Panc1 (cell line): ENCODE measurements at regions not wholly inside any gene's neighbourhood (a gene's known extent, or its start where the extent isn't known, plus 50 kb on each side); places are given as distances from the start of the nearest gene placed in this dataset.

Experiments
- ATAC-seq: fragments of 200-7000 bp; cut with Tn5 transposase; 2 replicates; pipeline ENCODE4 v1.9.1; 2020; ENCODE audit warnings: mild to moderate bottlenecking, moderate library complexity
- BruUV-seq: library from RNA; stranded (reverse); fragments of 400-500 nt; replicated peaks from 2 replicates; lab custom pipeline; 2021; lab: Mats Ljungman, UMichigan
- CTCF ChIA-PET: fragments of 300-600 bp; sonication (Branson Sonifier 250); formaldehyde crosslinking; loops from one replicate; lab custom pipeline; 2022; ENCODE audit warnings: antibody characterized with exemption; lab: Charles Lee
- POLR2A ChIA-PET: fragments of 300-600 bp; sonication (Branson Sonifier 250); formaldehyde crosslinking; loops from one replicate; lab custom pipeline; 2022; ENCODE audit warnings: antibody characterized with exemption; lab: Charles Lee
- DNase-seq: peaks from one replicate; pipeline ENCODE4 v3.0.0-alpha.2; 2010; ENCODE audit warnings: low read depth, low spot score
- H3K27ac ChIP-seq: 2 replicates; pipeline ENCODE4 v1.5.1; 2011; ENCODE audit warnings: mild to moderate bottlenecking, low read length, inconsistent platforms
- H3K27me3 ChIP-seq: fragments of 200-500 bp; sonication (Bioruptor generic); 2 replicates; pipeline ENCODE4 v1.6.0; 2014; ENCODE audit warnings: low read length, inconsistent platforms; ENCODE audit not compliant: control insufficient read depth, insufficient read depth
- H3K36me3 ChIP-seq: fragments of 200-500 bp; sonication (Bioruptor generic); 2 replicates; pipeline ENCODE4 v1.5.1; 2014; ENCODE audit warnings: inconsistent platforms, mild to moderate bottlenecking, low read length, moderate library complexity; ENCODE audit not compliant: control insufficient read depth, insufficient read depth
- H3K4me1 ChIP-seq: 2 replicates; pipeline ENCODE4 v1.5.1; 2011; ENCODE audit warnings: inconsistent platforms, mild to moderate bottlenecking, low read length, moderate library complexity; ENCODE audit not compliant: control insufficient read depth, insufficient read depth
- H3K4me3 ChIP-seq, 2 experiments: 2 replicates each; pipeline ENCODE4 v1.5.1; 2011 to 2012; ENCODE audit warnings: low read depth in 2 of 2, low read length in 2 of 2, mild to moderate bottlenecking in 2 of 2, inconsistent platforms in 1 of 2, moderate library complexity in 1 of 2
- H3K9me3 ChIP-seq: fragments of 200-500 bp; sonication (Bioruptor generic); 2 replicates; pipeline ENCODE4 v1.5.1; 2014; ENCODE audit warnings: low read depth, mild to moderate bottlenecking, inconsistent platforms, low read length, moderate library complexity; ENCODE audit not compliant: control insufficient read depth, insufficient read depth
- CTCF ChIP-seq: fragments of 450-650 bp; IDR thresholded peaks from 2 replicates; pipeline ENCODE4 v1.5.1; 2017; ENCODE audit warnings: mild to moderate bottlenecking
- POLR2AphosphoS5 ChIP-seq: IDR thresholded peaks from 2 replicates; pipeline ENCODE4 v1.6.1; 2012; ENCODE audit warnings: mild to moderate bottlenecking, low read depth, low read length, moderate library complexity
- REST ChIP-seq, 2 experiments: IDR thresholded peaks; 2 replicates each; pipeline ENCODE4 v1.6.1; 2011 to 2012; ENCODE audit warnings: low read depth in 2 of 2, control low read depth in 1 of 2, low read length in 1 of 2, mild to moderate bottlenecking in 1 of 2, moderate library complexity in 1 of 2; ENCODE audit not compliant: insufficient read depth in 1 of 2
- SIN3A ChIP-seq: IDR thresholded peaks from 2 replicates; pipeline ENCODE4 v1.6.1; 2012; ENCODE audit warnings: low read depth, mild to moderate bottlenecking, low read length, moderate library complexity, borderline replicate concordance; ENCODE audit not compliant: insufficient read depth
- TCF7L2 ChIP-seq: IDR thresholded peaks from 2 replicates; pipeline ENCODE4 v1.6.1; 2011; ENCODE audit warnings: mild to moderate bottlenecking, low read depth, low read length, inconsistent platforms
- in situ Hi-C: cut with HindIII; loops from 2 replicates; pipeline ENCODE4 v1.10.0; 2016; ENCODE audit warnings: low sequenced_read_pairs, low pct_unique_long_range_greater_than_20kb
- intact Hi-C: fragments of 100-400 bp; cut with micrococcal nuclease; formaldehyde crosslinking; loops from one replicate; pipeline ENCODE4 v1.10.0; 2022; ENCODE audit not compliant: unreplicated experiment

- intact Hi-C loops = no loop called here
- no peak for TF ChIP-seq SIN3A
- TF ChIP-seq POLR2AphosphoS5 = no peak
- POLR2A ChIA-PET = no interaction called here
Measured at GRCh38 chr10:64973391-64973790, 1452.2 kb downstream of the REEP3 start.

GRCh38 chr10:64976150-64976549, 1454.9 kb downstream of the REEP3 start:
- DNase-seq = no peak
- no peaks in the 10 kb centered on the region for H3K36me3 ChIP-seq
- POLR2A ChIA-PET = no interaction called here
- in situ Hi-C loops (no loop called here), intact Hi-C loops (no loop called here)
- no peaks in the 10 kb centered on the region for H3K4me1 ChIP-seq
- no peak overlapping the region for H3K4me3 ChIP-seq
- BruUV-seq = no TSS peak
- ATAC-seq = no peak
- no peak overlapping the region for H3K27ac ChIP-seq
- TF ChIP-seq REST (IDR thresholded peaks at IDR 0.05; ENCODE audit: insufficient read depth in 1 of 2, low read depth in 2 of 2, low read length in 1 of 2) = no peak
- TF ChIP-seq SIN3A = no peak
- no peak for TF ChIP-seq TCF7L2
- no peak for TF ChIP-seq CTCF
- TF ChIP-seq POLR2AphosphoS5 = no peak
- H3K27me3 ChIP-seq = no peaks in the 10 kb centered on the region
- 0 out of 2 replicates have a peak, but pooled peaks cover 4% of the 10 kb centered on the region for H3K9me3 ChIP-seq
- CTCF ChIA-PET = no interaction called here

More at GRCh38 chr10:64973391-64973790, 1452.2 kb downstream of the REEP3 start:
- H3K27ac ChIP-seq = no peak overlapping the region
- no peaks in the 10 kb centered on the region for H3K4me1 ChIP-seq
- no peaks in the 10 kb centered on the region for H3K27me3 ChIP-seq
- CTCF ChIA-PET = no interaction called here
- in situ Hi-C loops = no loop called here
- ATAC-seq (no peak), DNase-seq (no peak)
- 0 out of 2 replicates have a peak, but pooled peaks cover 4% of the 10 kb centered on the region for H3K9me3 ChIP-seq
- no peaks in the 10 kb centered on the region for H3K36me3 ChIP-seq
- no TSS peak for BruUV-seq
- H3K4me3 ChIP-seq = no peak overlapping the region

GRCh38 chr10:64977915-64978314, 1456.7 kb downstream of the REEP3 start:
- POLR2A ChIA-PET = no interaction called here
- CTCF ChIA-PET = no interaction called here
- Histone ChIP-seq H3K4me1 (no peaks in the 10 kb centered on the region), H3K27ac (no peak overlapping the region), H3K36me3 (no peaks in the 10 kb centered on the region), H3K27me3 (no peaks in the 10 kb centered on the region), H3K4me3 (no peak overlapping the region), H3K9me3 (0 out of 2 replicates have a peak, but pooled peaks cover 4% of the 10 kb centered on the region)
- DNase-seq = no peak
- no peak for TF ChIP-seq POLR2AphosphoS5
- no peak for TF ChIP-seq TCF7L2
- TF ChIP-seq REST (IDR thresholded peaks at IDR 0.05; ENCODE audit: insufficient read depth in 1 of 2, low read depth in 2 of 2, low read length in 1 of 2) = no peak
- no peak for TF ChIP-seq SIN3A
- TF ChIP-seq CTCF = no peak
- ATAC-seq = no peak
- BruUV-seq = no TSS peak
- intact Hi-C loops = no loop called here
- in situ Hi-C loops = no loop called here
